GM06990 (cell line): ENCODE measurements at regions not wholly inside any gene's neighbourhood (a gene's known extent, or its start where the extent isn't known, plus 50 kb on each side); places are given as distances from the start of the nearest gene placed in this dataset.
A peak's percentile ranks its signal among the peaks of the same experiment; 100 is the strongest.

Experiments
- DNase-seq: peaks from one replicate; pipeline ENCODE4 v3.0.0-alpha.2; 2011; ENCODE audit not compliant: insufficient read length; ENCODE audit errors: extremely low read depth
- H3K27me3 ChIP-seq: replicated peaks from 2 replicates; pipeline ENCODE4 v1.6.0; 2011; ENCODE audit warnings: low read length; ENCODE audit not compliant: control insufficient read depth, insufficient read depth
- H3K36me3 ChIP-seq: 2 replicates; pipeline ENCODE4 v1.5.1; 2011; ENCODE audit warnings: low read length; ENCODE audit not compliant: control insufficient read depth, insufficient read depth
- H3K4me3 ChIP-seq: replicated peaks from 2 replicates; pipeline ENCODE4 v1.5.1; 2011; ENCODE audit warnings: low read depth, mild to moderate bottlenecking, control low read depth, low read length
- CTCF ChIP-seq: IDR thresholded peaks from 2 replicates; pipeline ENCODE4 v1.5.1; 2011; ENCODE audit warnings: low read length, control low read depth, mild to moderate bottlenecking, inconsistent platforms; ENCODE audit not compliant: insufficient read depth, poor library complexity, severe bottlenecking

GRCh38 chr14:53571641-53572328, 384.8 kb downstream of the BMP4 start:
- no peak for TF ChIP-seq CTCF
- H3K36me3 ChIP-seq: no peaks in the 10 kb centered on the region
- no peaks in the 10 kb centered on the region for H3K27me3 ChIP-seq
- DNase-seq: no peak
- H3K4me3 ChIP-seq: no peak overlapping the region

GRCh38 chr14:53570411-53571387, 385.9 kb downstream of the BMP4 start:
- Histone ChIP-seq H3K36me3 (no peaks in the 10 kb centered on the region), H3K27me3 (no peaks in the 10 kb centered on the region), H3K4me3 (no peak overlapping the region)
- no peak for TF ChIP-seq CTCF
- DNase-seq: peak; percentile 72

GRCh38 chr14:53569446-53569845, 387.2 kb downstream of the BMP4 start:
- no peak for TF ChIP-seq CTCF
- DNase-seq: no peak

GRCh38 chr14:53567236-53567780, 389.3 kb downstream of the BMP4 start:
- no peak for TF ChIP-seq CTCF
- DNase-seq: no peak

More at GRCh38 chr14:53569446-53569845, 387.2 kb downstream of the BMP4 start:
- Histone ChIP-seq H3K36me3 (no peaks in the 10 kb centered on the region), H3K4me3 (no peak overlapping the region), H3K27me3 (no peaks in the 10 kb centered on the region)

GRCh38 chr14:53564870-53565269, 391.8 kb downstream of the BMP4 start:
- DNase-seq: no peak
- H3K36me3 ChIP-seq: no peaks in the 10 kb centered on the region
- no peak overlapping the region for H3K4me3 ChIP-seq
- H3K27me3 ChIP-seq: no peaks in the 10 kb centered on the region
- TF ChIP-seq CTCF: no peak

More at GRCh38 chr14:53567236-53567780, 389.3 kb downstream of the BMP4 start:
- Histone ChIP-seq H3K36me3 (no peaks in the 10 kb centered on the region), H3K4me3 (no peak overlapping the region), H3K27me3 (no peaks in the 10 kb centered on the region)
